Transverse colon (tissue), 4 donors: ENCODE measurements at regions not wholly inside any gene's neighbourhood (a gene's known extent, or its start where the extent isn't known, plus 50 kb on each side); places are given as distances from the start of the nearest gene placed in this dataset.

Source experiments
- DNase-seq: peaks from one replicate; pipeline ENCODE4 v3.0.0-alpha.2; 2019
- H3K27ac ChIP-seq, 4 donors: fragments of 200-600 bp; sonication (generic); 2 replicates each; pipeline ENCODE4 v1.5.1; 2016 to 2018; ENCODE audit warnings: inconsistent platforms in 4 of 4
- H3K27me3 ChIP-seq: fragments of 200-600 bp; sonication (generic); 2 replicates; pipeline ENCODE4 v1.5.1; 2017; ENCODE audit warnings: inconsistent platforms
- H3K36me3 ChIP-seq, 4 donors: fragments of 200-600 bp; sonication (generic); 2 replicates each; pipeline ENCODE4 v1.5.1; 2017 to 2019; ENCODE audit warnings: inconsistent platforms in 4 of 4
- H3K4me1 ChIP-seq, 4 donors: fragments of 200-600 bp; sonication (generic); 2 replicates each; pipeline ENCODE4 v1.5.1; 2017 to 2020; ENCODE audit warnings: inconsistent platforms in 4 of 4
- H3K4me3 ChIP-seq, 4 donors: fragments of 200-600 bp; sonication (generic); 1 replicate in 1 of 4; 2 replicates in 3 of 4; pipeline versions ENCODE4 v1.5.1 to v1.6.1; 2017 to 2019; ENCODE audit warnings: inconsistent platforms in 4 of 4
- H3K9me3 ChIP-seq, 2 donors: fragments of 200-600 bp; sonication (generic); 2 replicates each; pipeline ENCODE4 v1.5.1; 2017 to 2019; ENCODE audit warnings: inconsistent platforms in 2 of 2
- CTCF ChIP-seq, 5 experiments: fragments of 200-600 bp in 3 of 5; fragments of 450-650 bp in 2 of 5; sonication (generic) in 3 of 5; IDR thresholded peaks; 1 replicate in 2 of 5; 2 replicates in 3 of 5; pipeline ENCODE4 v1.5.1; 2016 to 2017; ENCODE audit warnings: antibody characterized with exemption in 5 of 5, inconsistent platforms in 3 of 5, mild to moderate bottlenecking in 2 of 5, moderate library complexity in 1 of 5
- EP300 ChIP-seq: sonication (generic); formaldehyde crosslinking; IDR thresholded peaks from one replicate; pipeline ENCODE4 v1.6.1; 2017; ENCODE audit warnings: antibody characterized with exemption, low read depth
- POLR2A ChIP-seq: fragments of 450-650 bp; IDR thresholded peaks from one replicate; pipeline ENCODE4 v1.6.1; 2016; ENCODE audit warnings: antibody characterized with exemption, mild to moderate bottlenecking, moderate library complexity
- POLR2AphosphoS5 ChIP-seq, 3 donors: sonication (generic); formaldehyde crosslinking; IDR thresholded peaks; one replicate each; pipeline ENCODE4 v1.6.1; 2016; ENCODE audit warnings: antibody characterized with exemption in 3 of 3
- WGBS, 2 donors: methylation state at CpG; one replicate each; pipeline ENCODE4 v1.1.5; 2018; ENCODE audit warnings: low coverage in 1 of 2; 5-methylcytosine and 5-hydroxymethylcytosine counted together
- in situ Hi-C, 4 donors: fragments of 200-750 bp; cut with MboI; loops; one replicate each; pipeline versions ENCODE4 v1.15.0 to v1.15.1; 2017; ENCODE audit warnings: low sequenced_read_pairs in 3 of 4, low pct_ligation_motif_present in 1 of 4, low pct_unique_long_range_greater_than_20kb in 1 of 4
- intact Hi-C: fragments of 100-400 bp; cut with DNase I; formaldehyde crosslinking; loops from one replicate; pipeline ENCODE4 v1.15.1; 2023; ENCODE audit warnings: low total_unique reads

DNA sequence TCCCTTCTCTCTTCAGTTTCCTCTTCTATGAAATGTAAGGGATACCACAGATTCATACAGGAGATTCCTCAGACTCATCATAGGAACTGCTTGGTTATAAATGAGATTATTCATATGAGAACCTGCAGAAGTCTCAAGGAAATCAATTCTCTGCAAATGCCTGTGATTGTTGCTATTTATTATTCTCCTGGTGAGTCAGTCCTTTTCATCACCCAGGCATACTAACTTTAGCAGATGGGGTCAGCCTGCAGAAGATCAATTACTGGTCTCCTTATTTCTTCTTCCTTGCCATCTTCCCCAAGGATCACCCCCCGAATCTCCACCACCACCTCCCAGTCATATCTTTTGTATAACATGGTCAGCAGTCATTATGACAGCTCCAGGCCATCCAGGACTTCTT, 53.8 kb upstream of the DCP1A start:
- TF ChIP-seq EP300 (no peak), POLR2A (no peak), POLR2AphosphoS5 (IDR thresholded peaks at IDR 0.05) (no peak), CTCF (IDR thresholded peaks at IDR 0.05) (no peak)
- H3K4me1 ChIP-seq = no peaks in the 10 kb centered on the region
- H3K27me3 ChIP-seq = no peaks in the 10 kb centered on the region

DNA sequence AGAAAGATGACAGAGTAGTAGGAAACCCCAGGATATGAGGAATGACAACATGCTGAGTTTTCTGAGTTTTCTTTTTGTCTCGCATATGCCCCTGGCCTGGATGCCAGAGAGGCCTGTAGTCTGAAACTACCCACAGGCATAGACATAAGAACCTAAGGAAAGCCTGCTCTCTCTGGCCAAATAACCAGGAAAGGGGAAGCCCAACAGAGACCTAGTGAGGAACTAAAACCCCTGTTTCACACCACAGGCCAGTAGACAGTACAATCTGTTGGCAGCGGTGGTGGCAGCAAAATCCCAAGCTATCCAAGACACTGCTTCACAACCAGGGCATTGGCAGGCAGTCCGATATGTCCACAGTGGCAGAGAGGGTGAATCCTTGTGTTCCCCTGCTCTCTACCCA, 55.0 kb upstream of the DCP1A start:
- no peak for DNase-seq
- Histone ChIP-seq H3K9me3 (no peaks in the 10 kb centered on the region), H3K4me3 (no peak overlapping the region), H3K27me3 (no peaks in the 10 kb centered on the region), H3K27ac (no peak overlapping the region), H3K4me1 (no peaks in the 10 kb centered on the region), H3K36me3 (no peaks in the 10 kb centered on the region)
- in situ Hi-C loops = no loop called here
- WGBS, 2 donors = 92% methylated on average over 3 of the region's 3 CpGs; no CpG with 5 or more reads in 1 of the 2 donors
- TF ChIP-seq EP300 = no peak
- intact Hi-C loops = no loop called here

More for the DNA sequence above, 53.8 kb upstream of the DCP1A start:
- in situ Hi-C loops = no loop called here
- intact Hi-C loops = no loop called here
- H3K27ac ChIP-seq = no peak overlapping the region
- H3K4me3 ChIP-seq = no peak overlapping the region
- H3K36me3 ChIP-seq = no peaks in the 10 kb centered on the region
- WGBS, 2 donors = 60 to 86% methylated on average over 1 of the region's 1 CpG
- no peak for DNase-seq
- no peaks in the 10 kb centered on the region for H3K9me3 ChIP-seq

DNA sequence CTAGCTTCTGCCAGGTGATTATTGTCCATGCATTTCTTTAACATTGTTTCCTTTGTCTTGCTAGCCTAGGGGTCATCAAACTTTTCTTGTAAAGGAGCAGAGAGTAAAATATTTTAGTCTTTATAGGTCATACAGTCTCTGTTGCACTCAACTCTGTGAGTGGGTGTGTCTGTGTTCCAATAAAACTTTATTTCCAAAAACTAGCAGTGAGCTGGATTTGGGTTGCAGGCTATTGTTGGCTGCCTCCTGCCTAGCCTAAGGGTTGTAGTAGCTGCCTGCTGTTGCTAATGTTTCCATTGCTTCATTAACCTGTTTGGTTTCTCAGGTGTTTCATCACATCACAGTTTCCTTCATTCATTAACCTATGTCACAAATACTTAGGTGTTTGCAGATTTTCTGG, 64.0 kb upstream of the DCP1A start:
- DNase-seq = no peak
- intact Hi-C loops (no loop called here), in situ Hi-C loops (no loop called here)
- TF ChIP-seq POLR2AphosphoS5 (IDR thresholded peaks at IDR 0.05) (no peak), EP300 (no peak), POLR2A (no peak), CTCF (IDR thresholded peaks at IDR 0.05) (no peak)
- no peak overlapping the region for H3K27ac ChIP-seq
- H3K27me3 ChIP-seq = peaks cover 5% of the 10 kb centered on the region
- H3K4me3 ChIP-seq = no peak overlapping the region
- H3K36me3 ChIP-seq = no peaks in the 10 kb centered on the region
- H3K4me1 ChIP-seq = no peaks in the 10 kb centered on the region
- H3K9me3 ChIP-seq = peaks cover 16 to 17% of the 10 kb centered on the region in 2 donors

DNA sequence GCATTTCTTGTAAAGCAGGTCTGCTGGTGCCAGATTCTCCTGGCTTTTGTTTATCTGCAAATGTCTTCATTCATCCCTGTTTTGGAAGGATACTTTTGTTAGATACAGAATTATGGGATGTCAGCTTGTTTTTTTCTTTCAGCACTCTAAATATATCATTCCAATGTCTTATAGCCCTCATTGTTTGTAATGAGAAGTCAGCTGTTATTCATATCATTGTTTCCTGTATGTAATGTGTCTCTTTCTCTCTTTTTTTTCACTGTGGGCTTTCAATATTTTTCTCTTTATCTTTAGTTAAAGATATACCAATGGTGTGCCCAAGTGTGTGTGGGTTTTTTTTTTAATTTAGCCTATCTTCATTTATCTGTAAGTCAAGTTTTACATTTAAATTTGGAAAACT, 65.6 kb upstream of the DCP1A start:
- TF ChIP-seq EP300 (no peak), CTCF (IDR thresholded peaks at IDR 0.05) (no peak), POLR2A (no peak), POLR2AphosphoS5 (IDR thresholded peaks at IDR 0.05) (no peak)
- no peak overlapping the region for H3K27ac ChIP-seq
- no peaks in the 10 kb centered on the region for H3K4me1 ChIP-seq
- H3K27me3 ChIP-seq = peaks cover 5% of the 10 kb centered on the region
- DNase-seq = no peak
- no peaks in the 10 kb centered on the region for H3K36me3 ChIP-seq
- H3K4me3 ChIP-seq = no peak overlapping the region
- intact Hi-C loops = no loop called here
- in situ Hi-C loops = no loop called here
- peaks cover 16 to 17% of the 10 kb centered on the region in 2 donors for H3K9me3 ChIP-seq

- Histone ChIP-seq H3K27ac (no peak overlapping the region), H3K4me3 (no peak overlapping the region), H3K36me3 (no peaks in the 10 kb centered on the region), H3K27me3 (no peaks in the 10 kb centered on the region), H3K9me3 (peaks cover 16 to 17% of the 10 kb centered on the region in 2 donors), H3K4me1 (no peaks in the 10 kb centered on the region)
- TF ChIP-seq CTCF (IDR thresholded peaks at IDR 0.05) (no peak), EP300 (no peak), POLR2A (no peak), POLR2AphosphoS5 (IDR thresholded peaks at IDR 0.05) (no peak)
- DNase-seq = no peak
- in situ Hi-C loops (no loop called here), intact Hi-C loops (no loop called here)
- 80 to 81% methylated on average over 1 to 2 of the region's 2 CpGs for WGBS, 2 donors
These were observed 69.2 kb upstream of the DCP1A start for GRCh38 chr3:53416530-53416929.
